A204.1 (cell line): ENCODE measurements at regions not wholly inside any gene's neighbourhood (a gene's known extent, or its start where the extent isn't known, plus 50 kb on each side); places are given as distances from the start of the nearest gene placed in this dataset.

Experiments
- FAIRE-seq: peaks from 2 replicates; lab custom pipeline; 2012; peaks lifted over from hg19 to GRCh38; lab: Jason Lieb, UNC

GRCh38 chr17:54736573-54736972, 164.1 kb upstream of the TOM1L1 start:
- FAIRE-seq, result no peak

DNA sequence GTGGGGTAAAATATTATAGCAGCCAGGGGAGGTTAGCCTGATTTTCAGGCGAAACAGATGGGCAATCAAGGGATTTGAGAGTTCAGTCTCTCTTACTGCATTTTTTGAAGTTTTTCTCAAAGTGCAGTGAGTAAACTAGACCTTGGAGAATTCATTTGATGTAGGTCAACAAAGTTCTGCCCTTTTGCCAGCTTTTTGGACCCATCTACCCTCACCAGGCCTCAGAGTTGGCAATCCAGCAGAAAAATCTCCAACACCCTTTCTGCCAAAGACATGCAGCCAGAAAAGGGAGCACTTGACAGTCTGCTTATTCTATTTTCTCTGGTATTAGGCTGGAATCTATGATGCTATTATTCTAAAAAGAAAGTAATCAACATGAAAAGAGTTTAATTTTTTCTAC, 162.2 kb upstream of the TOM1L1 start:
- no peak for FAIRE-seq

DNA sequence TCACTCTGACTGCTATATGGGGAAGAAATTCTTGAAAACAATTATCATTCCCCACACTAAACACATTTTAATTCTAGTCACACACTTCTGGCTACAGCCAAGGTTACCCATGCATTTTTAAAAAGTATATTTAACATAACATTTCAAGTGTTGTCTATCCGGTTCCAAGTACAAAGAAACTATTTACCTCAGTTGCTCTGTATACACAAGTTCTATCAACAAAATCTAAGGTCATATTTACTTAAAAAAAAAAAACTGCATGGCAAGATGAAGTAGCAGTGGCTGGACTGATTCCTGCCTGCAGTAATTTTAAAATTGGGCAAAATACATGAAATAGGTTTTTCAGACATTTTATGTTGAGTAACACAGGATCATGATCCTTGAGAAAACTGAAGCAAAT, 155.9 kb upstream of the TOM1L1 start:
- no peak for FAIRE-seq

GRCh38 chr17:54745239-54745638, 155.4 kb upstream of the TOM1L1 start:
- FAIRE-seq, result no peak

- FAIRE-seq, result no peak
These were observed 154.8 kb upstream of the TOM1L1 start for GRCh38 chr17:54745862-54746261.

DNA sequence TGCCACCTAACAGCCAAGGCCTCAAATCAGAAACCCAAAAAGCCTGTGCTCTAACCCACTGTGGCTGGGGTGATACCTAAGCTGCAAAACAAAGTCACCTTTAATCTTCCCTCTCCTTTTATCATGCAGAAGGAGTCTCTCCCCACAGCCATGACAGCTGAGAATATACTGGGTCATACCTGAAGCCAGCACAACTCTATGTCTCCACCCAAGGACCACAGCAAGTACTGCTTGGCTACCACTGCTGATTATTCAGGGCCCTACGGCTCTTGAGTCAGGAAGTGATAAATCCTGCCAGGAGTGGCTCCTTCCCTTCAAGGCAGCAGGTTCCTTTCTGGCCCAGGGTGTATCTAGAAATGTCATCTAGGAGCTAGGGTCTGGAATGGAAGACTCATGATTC, 151.5 kb upstream of the TOM1L1 start:
- no peak for FAIRE-seq

GRCh38 chr17:54754560-54754959, 146.1 kb upstream of the TOM1L1 start:
- no peak for FAIRE-seq

DNA sequence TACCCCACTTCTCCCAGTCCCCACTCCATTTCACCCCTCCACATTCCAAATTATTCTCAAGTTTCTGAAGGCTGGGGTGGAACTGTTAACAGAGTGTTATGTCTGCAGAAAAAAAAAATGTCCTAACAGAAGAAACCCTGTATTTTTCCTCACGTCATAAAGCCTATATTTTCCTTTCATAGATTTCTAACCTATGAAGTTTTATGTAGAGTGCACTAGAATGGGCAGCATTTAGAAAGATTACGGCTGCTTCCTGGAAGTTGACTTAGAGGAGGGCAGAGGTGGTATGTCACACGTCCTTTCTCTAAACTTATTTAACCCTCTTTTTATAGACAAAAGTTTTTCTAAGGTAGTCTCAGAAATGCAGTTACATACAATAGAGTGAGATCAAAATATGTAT, 139.8 kb upstream of the TOM1L1 start:
- no peak for FAIRE-seq

GRCh38 chr17:54770836-54771235, 129.8 kb upstream of the TOM1L1 start:
- FAIRE-seq, result no peak

DNA sequence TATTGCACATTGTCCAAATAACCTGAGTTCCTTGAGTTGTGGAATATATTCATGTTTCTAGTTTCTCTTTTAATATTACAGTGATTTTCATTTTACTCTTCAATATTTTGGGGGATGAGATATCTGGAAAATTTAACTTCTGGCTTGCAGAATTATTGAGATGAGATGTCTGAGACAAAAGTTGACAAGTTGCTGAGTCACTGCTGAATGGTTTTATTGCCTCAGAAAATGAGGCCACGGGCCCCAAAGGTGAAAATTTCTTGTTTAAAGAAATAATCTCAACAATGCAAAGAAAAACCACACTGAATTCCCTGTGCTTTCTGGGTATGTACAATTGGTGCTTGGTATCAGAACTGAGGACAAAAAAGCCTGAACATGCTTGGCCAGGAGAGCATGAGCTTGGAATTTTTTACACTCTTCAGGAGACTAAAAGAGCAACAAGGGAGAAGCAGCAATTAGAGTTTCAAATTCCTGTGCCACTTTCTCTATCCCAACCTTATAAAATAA, 129.2 kb upstream of the TOM1L1 start:
- no peak for FAIRE-seq

DNA sequence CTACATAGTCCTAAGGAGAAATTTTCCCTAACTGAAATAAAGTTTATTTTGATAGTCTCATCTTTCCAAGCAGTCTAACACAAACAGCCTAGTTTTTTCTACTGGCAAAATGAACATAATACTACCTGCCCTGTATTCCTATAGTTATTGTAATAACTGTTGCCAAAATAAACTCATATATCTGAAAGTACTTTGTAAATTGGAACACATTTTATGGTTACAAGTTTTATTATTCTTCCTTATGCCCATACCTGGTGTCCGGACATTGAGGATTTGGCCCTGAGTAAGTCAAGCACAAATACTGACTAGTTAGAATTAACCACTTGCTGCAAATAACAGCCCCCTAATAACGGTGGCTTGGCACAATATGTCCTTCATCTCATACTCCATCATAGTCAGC, 120.4 kb upstream of the TOM1L1 start:
- no peak for FAIRE-seq

DNA sequence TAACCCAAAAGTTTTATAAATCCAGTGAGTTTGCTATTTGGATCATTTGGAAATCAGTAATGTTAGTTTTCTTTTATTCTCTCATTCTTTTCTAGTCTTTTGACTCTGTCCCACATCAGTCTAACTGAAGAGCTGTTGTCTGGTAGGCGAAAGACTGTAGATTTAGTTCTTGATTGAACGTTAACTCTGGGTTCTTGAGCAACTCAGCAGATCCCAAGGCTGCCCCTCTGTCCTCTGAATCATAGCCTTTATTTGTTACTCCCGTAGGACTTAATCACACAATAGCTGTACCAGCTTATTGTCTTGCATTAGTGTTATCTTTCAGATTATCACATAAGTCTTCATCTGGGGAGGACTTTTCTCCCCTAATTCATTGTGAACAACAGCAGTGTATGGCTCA, 119.3 kb upstream of the TOM1L1 start:
- FAIRE-seq, result no peak

- FAIRE-seq, result no peak
These were observed 116.3 kb upstream of the TOM1L1 start for GRCh38 chr17:54784305-54784704.

GRCh38 chr17:54785643-54786268, 114.9 kb upstream of the TOM1L1 start:
- FAIRE-seq, result no peak

DNA sequence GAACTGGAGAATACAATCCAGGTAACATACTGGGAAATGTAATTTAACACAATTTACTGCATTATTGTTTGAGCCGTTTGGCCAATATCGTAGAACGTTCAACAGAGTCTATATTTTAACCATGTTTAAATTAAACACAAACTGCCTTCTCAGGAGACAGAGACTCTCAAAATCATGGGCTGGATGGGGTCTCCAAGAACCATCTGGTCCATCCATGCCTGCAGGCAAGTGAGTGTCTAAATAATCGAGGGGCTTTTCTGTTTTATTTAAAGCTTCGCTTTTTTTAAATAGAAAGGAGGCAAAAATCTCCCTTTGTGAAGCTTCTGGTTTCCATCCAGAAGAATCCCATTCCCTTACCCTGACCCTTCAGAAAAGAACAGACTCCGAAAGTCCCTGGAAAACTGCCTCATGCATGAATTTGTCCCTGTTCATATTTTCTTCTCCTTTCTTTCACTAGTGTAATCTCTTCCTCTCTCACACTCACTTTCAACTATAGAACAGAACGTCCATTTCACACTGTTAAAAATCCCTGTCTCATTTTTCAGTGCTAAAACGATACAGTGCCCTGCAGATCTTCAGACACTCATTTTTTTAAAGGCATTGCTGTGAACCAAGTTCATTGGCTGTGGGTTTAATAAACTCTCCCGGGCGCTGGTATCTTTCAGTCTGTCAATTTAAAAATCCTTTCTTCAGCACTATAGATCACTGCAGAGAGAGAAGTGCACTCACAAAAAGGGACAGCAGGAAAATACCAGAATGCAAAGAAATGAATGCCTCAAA, 111.4 kb upstream of the TOM1L1 start:
- no peak for FAIRE-seq

- no peak for FAIRE-seq
These were observed 107.4 kb upstream of the TOM1L1 start for GRCh38 chr17:54793271-54793670.

GRCh38 chr17:54795046-54795445, 105.6 kb upstream of the TOM1L1 start:
- peak; percentile 19 for FAIRE-seq

- no peak for FAIRE-seq
These were observed 93.3 kb upstream of the TOM1L1 start for GRCh38 chr17:54807331-54807730.

GRCh38 chr17:54813896-54814295, 86.8 kb upstream of the TOM1L1 start:
- FAIRE-seq, result no peak

DNA sequence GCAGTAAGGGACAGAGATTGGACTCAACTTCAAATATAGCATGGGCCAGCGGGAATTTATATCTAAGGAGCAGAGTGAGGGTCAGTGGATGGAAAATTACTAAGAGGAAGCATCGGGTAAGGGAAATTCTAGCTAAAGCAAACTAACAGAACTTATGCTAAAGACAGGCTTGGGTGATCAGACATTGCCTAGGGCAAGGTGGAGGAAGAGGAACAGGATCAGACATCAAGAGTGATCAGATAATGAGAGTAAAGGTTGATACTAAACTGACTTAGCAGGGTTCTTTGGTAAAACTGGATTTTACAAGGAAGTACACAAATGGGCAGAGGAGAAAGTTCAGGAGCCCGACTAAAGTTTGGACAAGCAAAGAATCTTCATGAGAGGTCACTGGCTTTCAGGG, 86.3 kb upstream of the TOM1L1 start:
- no peak for FAIRE-seq

DNA sequence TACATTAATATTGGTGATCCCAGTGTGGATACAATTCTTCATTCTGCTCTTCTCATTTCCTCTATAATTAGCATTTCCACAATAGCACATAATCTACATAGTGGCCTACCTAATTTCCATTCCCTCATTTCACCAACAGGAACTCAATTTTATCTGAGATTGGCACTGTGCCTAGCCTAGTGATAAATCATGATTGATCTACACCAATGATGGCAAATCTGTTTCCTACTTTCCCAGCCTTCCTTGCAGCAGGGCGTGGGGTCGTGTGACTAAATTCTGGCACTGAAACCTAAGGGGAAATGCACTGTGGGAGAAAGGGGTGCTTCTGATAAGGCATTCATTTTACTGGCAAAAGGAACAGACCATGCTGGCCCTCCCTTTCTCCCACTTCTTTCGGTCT, 66.6 kb upstream of the TOM1L1 start:
- FAIRE-seq, result no peak

- no peak for FAIRE-seq
These were observed 65.6 kb upstream of the TOM1L1 start for GRCh38 chr17:54835015-54835414.

GRCh38 chr17:54836723-54837462, 63.8 kb upstream of the TOM1L1 start:
- FAIRE-seq, result no peak
